CD4-positive, alpha-beta T cell (primary cell): ENCODE measurements at regions not wholly inside any gene's neighbourhood (a gene's known extent, or its start where the extent isn't known, plus 50 kb on each side); places are given as distances from the start of the nearest gene placed in this dataset.

Experiments used
- ATAC-seq: fragments of 200-7000 bp; cut with Tn5 transposase; one replicate; pipeline ENCODE4 v1.10.0; 2022; ENCODE audit warnings: mild to moderate bottlenecking; ENCODE audit not compliant: poor library complexity
- CTCF ChIA-PET: fragments of 350-600 bp; sonication (Branson Sonifier 250); formaldehyde crosslinking; loops from one replicate; lab custom pipeline; 2021; ENCODE audit warnings: antibody characterized with exemption, inconsistent platforms; lab: Charles Lee
- POLR2A ChIA-PET: fragments of 350-600 bp; sonication (Branson Sonifier 250); formaldehyde crosslinking; loops from one replicate; lab custom pipeline; 2021; ENCODE audit warnings: antibody characterized with exemption, inconsistent platforms; lab: Charles Lee
- DNase-seq, 14 experiments: peaks; one replicate each; pipeline ENCODE4 v3.0.0-alpha.2; 2013 to 2020; ENCODE audit warnings: mixed read lengths in 2 of 14
- H3K27ac ChIP-seq, 2 donors: one replicate each; pipeline versions ENCODE4 v1.5.1 to v1.7.0; 2013; ENCODE audit warnings: low read length in 2 of 2, low read depth in 1 of 2, mild to moderate bottlenecking in 1 of 2
- H3K27me3 ChIP-seq, 2 experiments: 1 replicate in 1 of 2; 2 replicates in 1 of 2; pipeline versions ENCODE4 v1.6.1 to v1.7.0; 2013; ENCODE audit warnings: low read length in 2 of 2, control low read depth in 1 of 2, mild to moderate bottlenecking in 1 of 2, moderate library complexity in 1 of 2; ENCODE audit not compliant: insufficient read depth in 2 of 2, control insufficient read depth in 1 of 2
- H3K36me3 ChIP-seq: one replicate; pipeline ENCODE4 v1.6.1; 2013; ENCODE audit warnings: low read length, control low read depth; ENCODE audit not compliant: insufficient read depth
- H3K4me1 ChIP-seq: one replicate; pipeline ENCODE4 v1.6.1; 2013; ENCODE audit warnings: low read length, control low read depth; ENCODE audit not compliant: insufficient read depth
- H3K4me3 ChIP-seq: one replicate; pipeline ENCODE4 v1.5.1; 2013; ENCODE audit warnings: mild to moderate bottlenecking, low read length, moderate library complexity
- H3K9me3 ChIP-seq, 2 experiments: 1 replicate in 1 of 2; 2 replicates in 1 of 2; pipeline versions ENCODE4 v1.6.1 to v1.7.0; 2013; ENCODE audit warnings: low read length in 2 of 2, mild to moderate bottlenecking in 2 of 2, control low read depth in 1 of 2, moderate library complexity in 1 of 2; ENCODE audit not compliant: control insufficient read depth in 1 of 2, insufficient read depth in 1 of 2
- H3K27ac Mint-ChIP-seq: one replicate; pipeline ENCODE4 v1.8.0; 2020; ENCODE audit warnings: mixed read lengths
- H3K27me3 Mint-ChIP-seq: one replicate; pipeline ENCODE4 v1.8.0; 2021; ENCODE audit warnings: mixed read lengths
- H3K36me3 Mint-ChIP-seq: one replicate; pipeline ENCODE4 v1.8.0; 2021; ENCODE audit warnings: low read depth, mixed read lengths
- H3K4me1 Mint-ChIP-seq: one replicate; pipeline ENCODE4 v1.8.0; 2021; ENCODE audit warnings: low read depth, mixed read lengths
- H3K4me3 Mint-ChIP-seq: one replicate; pipeline ENCODE4 v1.8.0; 2020; ENCODE audit warnings: mild to moderate bottlenecking, mixed read lengths
- H3K9me3 Mint-ChIP-seq: one replicate; pipeline ENCODE4 v1.8.0; 2020; ENCODE audit warnings: mixed read lengths
- intact Hi-C, 2 experiments: fragments of 100-400 bp; cut with DNase I in 1 of 2; cut with micrococcal nuclease in 1 of 2; formaldehyde crosslinking; loops; one replicate each; pipeline versions ENCODE4 v1.15.1 to v1.9.0; 2023 to 2025; cut with DNase I, micrococcal nuclease
- TF ChIP-seq, protein P1 (sequence below): fragments of 200-600 bp; IDR thresholded peaks from one replicate; pipeline ENCODE4 v1.8.0; 2022; ENCODE audit warnings: antibody characterized with exemption, mild to moderate bottlenecking

DNA sequence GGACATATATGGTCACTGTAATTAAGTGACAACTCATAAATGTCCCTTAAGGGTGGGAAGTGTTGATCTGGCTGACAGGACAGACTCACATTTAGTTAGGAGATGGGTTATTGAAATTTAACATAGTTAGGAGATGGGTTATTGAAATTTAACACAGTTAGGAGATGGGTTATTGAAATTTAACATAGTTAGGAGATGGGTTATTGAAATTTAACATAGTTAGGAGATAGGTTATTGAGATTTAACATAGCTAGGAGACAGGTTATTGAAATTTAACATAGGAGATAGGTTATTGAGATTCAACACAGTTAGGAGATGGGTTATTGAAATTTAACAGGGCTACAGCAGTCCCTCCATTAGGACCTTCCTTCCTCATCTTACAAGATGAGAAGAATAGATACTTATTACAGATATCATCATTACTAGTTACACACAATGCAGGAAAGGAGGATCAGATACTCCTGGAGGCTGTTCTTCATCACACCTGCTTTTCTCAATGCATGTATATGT is 98.5 kb downstream of the MTNR1B start:
- Histone ChIP-seq H3K4me1 (no peaks in the 10 kb centered on the region), H3K36me3 (no peaks in the 10 kb centered on the region), H3K27me3 (peaks cover 0 to 6% of the 10 kb centered on the region in 2 experiments), H3K27ac (no peak overlapping the region), H3K4me3 (no peak overlapping the region), H3K9me3 (no peaks in the 10 kb centered on the region)
- ChIA-PET CTCF (no interaction called here), POLR2A (no interaction called here)
- DNase-seq, result no peak
- no peaks in the 10 kb centered on the region for H3K36me3 Mint-ChIP-seq
- H3K27me3 Mint-ChIP-seq, result peaks cover 35% of the 10 kb centered on the region
- intact Hi-C loops, result no loop called here
- ATAC-seq, result no peak
- no peaks in the 10 kb centered on the region for H3K4me1 Mint-ChIP-seq
- H3K9me3 Mint-ChIP-seq, result no peaks in the 10 kb centered on the region
- H3K27ac Mint-ChIP-seq, result no peak overlapping the region
- TF ChIP-seq, protein P1, sequence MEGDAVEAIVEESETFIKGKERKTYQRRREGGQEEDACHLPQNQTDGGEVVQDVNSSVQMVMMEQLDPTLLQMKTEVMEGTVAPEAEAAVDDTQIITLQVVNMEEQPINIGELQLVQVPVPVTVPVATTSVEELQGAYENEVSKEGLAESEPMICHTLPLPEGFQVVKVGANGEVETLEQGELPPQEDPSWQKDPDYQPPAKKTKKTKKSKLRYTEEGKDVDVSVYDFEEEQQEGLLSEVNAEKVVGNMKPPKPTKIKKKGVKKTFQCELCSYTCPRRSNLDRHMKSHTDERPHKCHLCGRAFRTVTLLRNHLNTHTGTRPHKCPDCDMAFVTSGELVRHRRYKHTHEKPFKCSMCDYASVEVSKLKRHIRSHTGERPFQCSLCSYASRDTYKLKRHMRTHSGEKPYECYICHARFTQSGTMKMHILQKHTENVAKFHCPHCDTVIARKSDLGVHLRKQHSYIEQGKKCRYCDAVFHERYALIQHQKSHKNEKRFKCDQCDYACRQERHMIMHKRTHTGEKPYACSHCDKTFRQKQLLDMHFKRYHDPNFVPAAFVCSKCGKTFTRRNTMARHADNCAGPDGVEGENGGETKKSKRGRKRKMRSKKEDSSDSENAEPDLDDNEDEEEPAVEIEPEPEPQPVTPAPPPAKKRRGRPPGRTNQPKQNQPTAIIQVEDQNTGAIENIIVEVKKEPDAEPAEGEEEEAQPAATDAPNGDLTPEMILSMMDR, result no peak
- no peak overlapping the region for H3K4me3 Mint-ChIP-seq

DNA sequence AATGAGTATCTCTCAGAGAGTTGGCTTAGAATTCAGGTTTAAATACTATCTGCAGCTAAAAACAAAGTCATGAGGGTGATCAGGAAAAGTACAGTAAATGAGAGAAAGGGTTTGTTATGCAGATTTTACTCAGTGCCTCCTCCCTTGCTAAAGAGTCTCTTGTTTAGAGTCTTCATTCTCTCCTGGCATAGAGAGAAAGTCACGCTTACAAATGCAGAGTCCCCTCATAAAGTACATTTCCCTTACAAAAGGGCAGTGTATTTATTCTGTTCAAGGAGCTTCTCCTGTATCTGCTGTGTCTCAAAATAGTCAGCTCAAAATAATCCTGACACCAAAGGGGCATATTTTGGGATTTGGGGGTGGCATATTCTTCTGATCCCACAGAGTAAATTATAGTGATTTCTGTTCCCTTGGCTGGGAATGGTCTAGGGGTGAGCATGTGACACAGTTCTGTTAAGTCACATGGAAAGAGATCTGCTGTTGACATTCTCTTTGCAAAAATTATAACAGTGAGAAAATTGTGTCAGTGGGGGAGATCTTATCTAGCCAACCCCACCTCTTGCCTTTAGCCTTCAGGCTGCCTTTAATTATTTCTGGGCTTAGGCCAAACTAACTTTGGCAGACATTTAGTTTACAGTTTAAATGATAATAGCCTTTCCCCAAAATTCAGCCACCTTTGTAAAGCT is 102.9 kb downstream of the MTNR1B start:
- POLR2A ChIA-PET, result no interaction called here
- no peaks in the 10 kb centered on the region for H3K9me3 Mint-ChIP-seq
- no peak overlapping the region for H3K27ac Mint-ChIP-seq
- H3K36me3 Mint-ChIP-seq, result no peaks in the 10 kb centered on the region
- Histone ChIP-seq H3K4me3 (no peak overlapping the region), H3K27ac (no peak overlapping the region), H3K27me3 (peaks cover 0 to 6% of the 10 kb centered on the region in 2 experiments), H3K9me3 (no peaks in the 10 kb centered on the region), H3K36me3 (no peaks in the 10 kb centered on the region), H3K4me1 (no peaks in the 10 kb centered on the region)
- H3K4me1 Mint-ChIP-seq, result no peaks in the 10 kb centered on the region
- H3K4me3 Mint-ChIP-seq, result no peak overlapping the region
- no peak for ATAC-seq
- no peak for DNase-seq
- intact Hi-C loops, result no loop called here
- TF ChIP-seq, protein P1, result no peak
- peaks cover 26% of the 10 kb centered on the region for H3K27me3 Mint-ChIP-seq
- CTCF ChIA-PET, result no interaction called here

DNA sequence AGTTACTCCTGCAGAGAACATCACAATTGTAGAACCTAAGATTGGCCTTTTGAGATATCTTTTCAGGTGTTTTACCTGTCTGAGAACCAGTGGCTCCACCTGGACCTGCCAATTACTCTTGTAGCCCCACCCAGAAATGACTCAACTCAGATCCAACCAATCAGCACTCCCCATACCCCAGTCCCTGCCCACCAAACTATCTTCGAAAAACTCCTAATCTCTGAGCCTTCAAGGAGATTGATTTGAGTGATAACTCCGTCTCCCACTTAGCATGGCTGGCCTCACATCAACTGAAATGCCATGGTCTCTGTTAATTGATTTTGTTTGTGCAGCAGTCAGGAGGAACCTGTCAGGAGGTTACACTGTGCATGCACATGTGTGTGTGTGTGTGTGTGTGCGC is 103.6 kb downstream of the MTNR1B start:
- TF ChIP-seq, protein P1, result no peak
- H3K27me3 ChIP-seq, result peaks cover 0 to 3% of the 10 kb centered on the region in 2 experiments
- CTCF ChIA-PET, result no interaction called here
- H3K4me3 Mint-ChIP-seq, result no peak overlapping the region
- no peaks in the 10 kb centered on the region for H3K36me3 Mint-ChIP-seq
- DNase-seq, result no peak
- H3K4me3 ChIP-seq, result no peak overlapping the region
- no peaks in the 10 kb centered on the region for H3K9me3 ChIP-seq
- no peak overlapping the region for H3K27ac ChIP-seq
- intact Hi-C loops, result no loop called here
- H3K4me1 ChIP-seq, result no peaks in the 10 kb centered on the region
- H3K9me3 Mint-ChIP-seq, result no peaks in the 10 kb centered on the region
- H3K27me3 Mint-ChIP-seq, result peaks cover 28% of the 10 kb centered on the region
- ATAC-seq, result no peak
- H3K36me3 ChIP-seq, result no peaks in the 10 kb centered on the region
- H3K4me1 Mint-ChIP-seq, result no peaks in the 10 kb centered on the region
- H3K27ac Mint-ChIP-seq, result no peak overlapping the region
- POLR2A ChIA-PET, result no interaction called here
